HG02571 (cell line): ENCODE measurements at regions not wholly inside any gene's neighbourhood (a gene's known extent, or its start where the extent isn't known, plus 50 kb on each side); places are given as distances from the start of the nearest gene placed in this dataset.
"Not testable (repeated sequence)": the region's sequence is repeated elsewhere in the genome, so short reads cannot be mapped to it uniquely, and the experiment has no call there.

Source experiments
- ATAC-seq: cut with Tn5 transposase; IDR thresholded peaks from one replicate; pipeline ENCODE4 v1.9.1; 2021; ENCODE audit warnings: mild to moderate bottlenecking, moderate library complexity; ENCODE audit not compliant: unreplicated experiment

GRCh38 chr10:23945845-23946244 lies 263.1 kb upstream of the KIAA1217 start:
- no peak for ATAC-seq

- ATAC-seq: no peak
These were observed 257.1 kb upstream of the KIAA1217 start for GRCh38 chr10:23951841-23952240.

GRCh38 chr10:23955456-23956225 lies 253.3 kb upstream of the KIAA1217 start:
- no peak for ATAC-seq

- ATAC-seq: no peak
These were observed 243.8 kb upstream of the KIAA1217 start for GRCh38 chr10:23965123-23965522.

GRCh38 chr10:23965880-23966279 lies 243.1 kb upstream of the KIAA1217 start:
- ATAC-seq: no peak

GRCh38 chr10:23966504-23967051 lies 242.4 kb upstream of the KIAA1217 start:
- ATAC-seq: no peak

GRCh38 chr10:23968301-23968700 lies 240.6 kb upstream of the KIAA1217 start:
- ATAC-seq: no peak

- ATAC-seq: no peak
These were observed 234.1 kb upstream of the KIAA1217 start for GRCh38 chr10:23974746-23975272.

- ATAC-seq: no peak
These were observed 233.5 kb upstream of the KIAA1217 start for GRCh38 chr10:23975431-23975830.

GRCh38 chr10:23976275-23976674 lies 232.7 kb upstream of the KIAA1217 start:
- no peak for ATAC-seq

- ATAC-seq: no peak
These were observed 230.6 kb upstream of the KIAA1217 start for GRCh38 chr10:23978317-23978716.

- ATAC-seq: no peak
These were observed 228.8 kb upstream of the KIAA1217 start for GRCh38 chr10:23980094-23980493.

- ATAC-seq: no peak
These were observed 227.2 kb upstream of the KIAA1217 start for GRCh38 chr10:23981520-23982309.

GRCh38 chr10:23984405-23984804 lies 224.5 kb upstream of the KIAA1217 start:
- not testable (repeated sequence) for ATAC-seq

- no peak for ATAC-seq
These were observed 220.9 kb upstream of the KIAA1217 start for GRCh38 chr10:23988006-23988405.

- ATAC-seq: no peak
These were observed 214.4 kb upstream of the KIAA1217 start for GRCh38 chr10:23994459-23995046.

GRCh38 chr10:23999445-23999844 lies 209.5 kb upstream of the KIAA1217 start:
- ATAC-seq: no peak

GRCh38 chr10:24000271-24000813 lies 208.6 kb upstream of the KIAA1217 start:
- ATAC-seq: no peak

- ATAC-seq: no peak
These were observed 202.2 kb upstream of the KIAA1217 start for GRCh38 chr10:24006741-24007140.

- ATAC-seq: no peak
These were observed 201.6 kb upstream of the KIAA1217 start for GRCh38 chr10:24007359-24007758.
